SK-N-SH (cell line): ENCODE measurements at regions not wholly inside any gene's neighbourhood (a gene's known extent, or its start where the extent isn't known, plus 50 kb on each side); places are given as distances from the start of the nearest gene placed in this dataset.

Source experiments
- USF2 ChIP-seq: fragments of 150-350 bp; IDR thresholded peaks from 2 replicates; pipeline ENCODE4 v1.6.1; 2017; ENCODE audit warnings: antibody characterized with exemption, low read length, low read depth, borderline replicate concordance
- YY1 ChIP-seq: IDR thresholded peaks from 2 replicates; pipeline ENCODE4 v1.4.0; 2012; ENCODE audit warnings: low read depth, mild to moderate bottlenecking

- TF ChIP-seq USF2 (no peak), YY1 (no peak)
Observed at GRCh38 chr12:126295652-126296051, 1230.4 kb downstream of the AACS start.
